ENCODE measurements at regions not wholly inside any gene's neighbourhood (a gene's known extent, or its start where the extent isn't known, plus 50 kb on each side); places are given as distances from the start of the nearest gene placed in this dataset.

DNA sequence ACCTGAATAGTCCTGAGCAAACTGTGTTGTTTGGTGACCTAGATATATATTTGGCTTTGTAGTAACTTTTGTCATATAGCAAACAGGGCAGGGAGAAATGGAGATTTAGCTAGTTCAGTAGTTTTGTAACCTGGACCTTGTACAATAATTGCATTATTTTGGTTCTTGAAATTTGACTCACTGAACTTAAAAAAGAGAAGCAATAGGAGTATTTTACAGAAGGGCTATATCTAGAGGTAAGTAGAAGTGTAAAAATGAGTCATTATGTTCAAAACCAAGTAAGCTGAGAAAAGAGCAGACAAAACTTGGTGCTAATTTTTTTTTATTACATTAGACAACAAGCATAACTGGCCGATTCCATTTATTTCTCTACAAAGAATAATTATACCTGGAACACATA lies 505.4 kb downstream of the ZIC1 start:
- Histone ChIP-seq H3K27me3 (no peaks in the 10 kb centered on the region), H3K9me3 (no peaks in the 10 kb centered on the region), H3K4me3 (no peak overlapping the region), H3K4me1 (no peaks in the 10 kb centered on the region), H3K27ac (no peak overlapping the region), H3K36me3 (no peaks in the 10 kb centered on the region)
- intact Hi-C loops (cut with DNase I), result no loop called here
- DNase-seq, result no peak
- TF ChIP-seq, protein P1, sequence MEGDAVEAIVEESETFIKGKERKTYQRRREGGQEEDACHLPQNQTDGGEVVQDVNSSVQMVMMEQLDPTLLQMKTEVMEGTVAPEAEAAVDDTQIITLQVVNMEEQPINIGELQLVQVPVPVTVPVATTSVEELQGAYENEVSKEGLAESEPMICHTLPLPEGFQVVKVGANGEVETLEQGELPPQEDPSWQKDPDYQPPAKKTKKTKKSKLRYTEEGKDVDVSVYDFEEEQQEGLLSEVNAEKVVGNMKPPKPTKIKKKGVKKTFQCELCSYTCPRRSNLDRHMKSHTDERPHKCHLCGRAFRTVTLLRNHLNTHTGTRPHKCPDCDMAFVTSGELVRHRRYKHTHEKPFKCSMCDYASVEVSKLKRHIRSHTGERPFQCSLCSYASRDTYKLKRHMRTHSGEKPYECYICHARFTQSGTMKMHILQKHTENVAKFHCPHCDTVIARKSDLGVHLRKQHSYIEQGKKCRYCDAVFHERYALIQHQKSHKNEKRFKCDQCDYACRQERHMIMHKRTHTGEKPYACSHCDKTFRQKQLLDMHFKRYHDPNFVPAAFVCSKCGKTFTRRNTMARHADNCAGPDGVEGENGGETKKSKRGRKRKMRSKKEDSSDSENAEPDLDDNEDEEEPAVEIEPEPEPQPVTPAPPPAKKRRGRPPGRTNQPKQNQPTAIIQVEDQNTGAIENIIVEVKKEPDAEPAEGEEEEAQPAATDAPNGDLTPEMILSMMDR (IDR thresholded peaks at IDR 0.05), result no peak
- TF ChIP-seq POLR2A (IDR thresholded peaks at IDR 0.05), result no peak
- WGBS, 2 donors, result 83 to 86% methylated on average over 1 of the region's 1 CpG

DNA sequence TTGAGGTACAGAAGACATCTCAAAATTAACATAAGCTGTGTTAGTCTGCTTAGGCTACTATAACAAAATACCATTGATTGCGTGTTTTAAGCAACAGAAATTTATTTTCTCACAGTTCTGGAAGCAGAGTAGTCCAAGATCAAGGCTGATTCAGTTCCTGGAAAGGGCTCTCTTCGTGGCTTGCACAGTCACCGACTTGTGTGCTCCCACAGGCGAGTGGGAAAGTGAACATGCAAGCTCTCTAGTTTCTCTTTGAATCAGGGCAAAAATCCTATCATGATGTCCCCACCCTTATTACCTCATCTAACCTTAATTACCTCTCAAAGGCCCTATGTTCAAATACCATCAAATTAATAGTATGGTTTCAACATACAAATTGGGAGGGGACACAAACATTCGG lies 505.9 kb downstream of the ZIC1 start:
- H3K9me3 ChIP-seq, result no peaks in the 10 kb centered on the region
- H3K36me3 ChIP-seq, result no peaks in the 10 kb centered on the region
- H3K27ac ChIP-seq, result no peak overlapping the region
- TF ChIP-seq POLR2A (IDR thresholded peaks at IDR 0.05), result no peak
- TF ChIP-seq, protein P1 (IDR thresholded peaks at IDR 0.05), result no peak
- no peaks in the 10 kb centered on the region for H3K27me3 ChIP-seq
- DNase-seq, result no peak
- WGBS, 2 donors, result 54 to 62% methylated on average over 5 of the region's 5 CpGs
- H3K4me1 ChIP-seq, result no peaks in the 10 kb centered on the region
- H3K4me3 ChIP-seq, result no peak overlapping the region
- intact Hi-C loops (cut with DNase I), result no loop called here

DNA sequence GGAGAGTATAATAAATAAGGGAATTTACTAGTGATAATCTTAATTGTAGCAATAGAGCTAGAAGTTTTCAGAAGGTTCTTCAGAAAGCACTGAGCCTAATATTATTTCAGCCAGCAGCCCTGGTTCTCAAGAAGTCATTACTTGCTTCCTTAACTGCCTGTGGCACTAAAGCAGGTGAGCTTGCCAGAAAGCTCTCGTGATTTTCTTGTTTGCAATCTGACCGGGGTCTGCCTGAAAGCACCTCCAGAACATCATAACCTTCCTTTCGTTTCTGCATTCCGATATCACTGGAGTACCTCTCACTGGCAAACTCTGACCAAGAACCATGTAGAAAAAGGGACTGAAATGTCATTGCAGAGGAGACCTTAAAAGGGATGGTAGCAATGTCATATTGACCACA lies 510.3 kb downstream of the ZIC1 start:
- H3K36me3 ChIP-seq, result no peaks in the 10 kb centered on the region
- TF ChIP-seq, protein P1 (IDR thresholded peaks at IDR 0.05), result no peak
- no peak for TF ChIP-seq POLR2A (IDR thresholded peaks at IDR 0.05)
- no peaks in the 10 kb centered on the region for H3K27me3 ChIP-seq
- no peaks in the 10 kb centered on the region for H3K4me1 ChIP-seq
- H3K27ac ChIP-seq, result no peak overlapping the region
- intact Hi-C loops (cut with DNase I), result no loop called here
- WGBS, 2 donors, result 59 to 76% methylated on average over 4 of the region's 4 CpGs
- H3K4me3 ChIP-seq, result no peak overlapping the region
- H3K9me3 ChIP-seq, result no peaks in the 10 kb centered on the region
- DNase-seq, result no peak

DNA sequence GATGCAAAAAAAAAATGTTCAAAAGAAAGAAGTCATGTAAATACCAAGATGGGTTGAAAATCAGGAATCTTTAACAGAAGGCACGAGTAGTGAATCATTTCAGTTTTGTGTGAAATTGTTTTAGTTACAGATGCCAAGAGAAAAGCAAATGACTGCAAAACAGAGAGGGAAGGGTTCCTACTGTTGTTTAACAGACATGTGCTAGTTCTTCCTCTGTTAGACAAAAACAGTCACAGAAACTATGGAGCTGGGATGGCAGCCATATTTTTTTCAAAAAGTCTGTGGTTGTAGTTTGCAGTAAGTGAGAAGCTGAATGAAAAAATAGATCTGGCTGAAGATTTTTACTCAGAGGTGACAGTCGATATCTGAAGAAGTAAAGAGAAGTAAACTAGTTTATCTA lies 511.9 kb downstream of the ZIC1 start:
- no peaks in the 10 kb centered on the region for H3K36me3 ChIP-seq
- no peak for DNase-seq
- intact Hi-C loops (cut with DNase I), result no loop called here
- WGBS, 2 donors, result 46 to 52% methylated on average over 2 of the region's 2 CpGs
- no peak overlapping the region for H3K4me3 ChIP-seq
- no peaks in the 10 kb centered on the region for H3K4me1 ChIP-seq
- TF ChIP-seq POLR2A (IDR thresholded peaks at IDR 0.05), result no peak
- TF ChIP-seq, protein P1 (IDR thresholded peaks at IDR 0.05), result no peak
- H3K27ac ChIP-seq, result no peak overlapping the region
- H3K9me3 ChIP-seq, result no peaks in the 10 kb centered on the region
- H3K27me3 ChIP-seq, result no peaks in the 10 kb centered on the region

DNA sequence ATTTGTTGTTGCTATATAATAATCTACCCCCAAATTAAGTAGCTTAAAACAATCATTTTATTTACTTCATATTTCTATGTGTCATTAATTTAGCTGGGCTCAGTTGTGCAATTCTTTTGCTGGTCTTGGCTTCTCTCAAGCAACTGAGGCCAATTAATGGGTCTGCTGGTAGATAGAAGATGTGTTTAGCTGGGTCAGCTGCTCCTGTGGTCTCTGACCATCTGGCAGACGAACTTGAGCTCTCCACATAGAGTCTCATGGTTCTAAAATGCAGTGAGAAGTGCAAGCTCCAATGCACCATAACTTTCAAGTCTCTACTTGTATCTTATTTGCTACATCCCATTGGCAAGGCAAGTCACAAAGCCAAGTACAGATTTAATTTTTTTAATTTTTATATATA lies 515.6 kb downstream of the ZIC1 start:
- Histone ChIP-seq H3K4me1 (no peaks in the 10 kb centered on the region), H3K27ac (no peak overlapping the region), H3K36me3 (no peaks in the 10 kb centered on the region), H3K4me3 (no peak overlapping the region), H3K27me3 (no peaks in the 10 kb centered on the region), H3K9me3 (no peaks in the 10 kb centered on the region)
- DNase-seq, result no peak
- TF ChIP-seq POLR2A (IDR thresholded peaks at IDR 0.05), result no peak
- TF ChIP-seq, protein P1 (IDR thresholded peaks at IDR 0.05), result no peak
- WGBS, 2 donors, result 30 to 31% methylated on average over 1 of the region's 1 CpG
- intact Hi-C loops (cut with DNase I), result no loop called here

Measured in esophagus squamous epithelium (tissue), 5 donors.